GM12864 (cell line): ENCODE measurements at regions not wholly inside any gene's neighbourhood (a gene's known extent, or its start where the extent isn't known, plus 50 kb on each side); places are given as distances from the start of the nearest gene placed in this dataset.

Source experiments
- DNase-seq: peaks from one replicate; pipeline ENCODE4 v3.0.0-alpha.2; 2011; ENCODE audit warnings: low read depth
- H3K4me3 ChIP-seq: 2 replicates; pipeline ENCODE4 v1.5.1; 2011; ENCODE audit warnings: mild to moderate bottlenecking, low read depth, low read length, control low read depth
- CTCF ChIP-seq: IDR thresholded peaks from 2 replicates; pipeline ENCODE4 v1.5.1; 2011; ENCODE audit warnings: low read depth, mild to moderate bottlenecking, moderate library complexity, low read length, control low read depth, inconsistent platforms; ENCODE audit errors: missing control alignments

DNA sequence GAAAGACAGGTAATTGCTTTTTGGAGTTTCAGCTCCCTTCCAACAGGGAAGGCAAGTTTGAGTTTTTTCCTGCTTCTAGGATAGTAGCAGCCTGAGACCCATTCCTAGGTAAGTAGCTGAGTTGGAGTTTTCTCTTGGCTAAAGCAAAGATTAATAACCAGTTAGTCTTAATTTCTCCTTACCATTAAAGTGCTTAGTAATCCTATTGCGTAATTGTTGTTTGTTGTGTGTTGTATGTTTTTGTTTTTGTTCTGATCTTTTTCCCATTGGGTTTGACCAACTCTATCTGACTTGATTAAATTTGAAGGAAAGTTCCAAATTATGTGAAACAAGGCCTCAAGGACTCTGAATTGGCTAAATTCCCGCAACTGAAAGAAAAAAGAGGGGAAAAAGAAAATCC, 83.5 kb downstream of the TBX22 start:
- no peak for DNase-seq
- no peak for TF ChIP-seq CTCF
- H3K4me3 ChIP-seq = no peak overlapping the region

DNA sequence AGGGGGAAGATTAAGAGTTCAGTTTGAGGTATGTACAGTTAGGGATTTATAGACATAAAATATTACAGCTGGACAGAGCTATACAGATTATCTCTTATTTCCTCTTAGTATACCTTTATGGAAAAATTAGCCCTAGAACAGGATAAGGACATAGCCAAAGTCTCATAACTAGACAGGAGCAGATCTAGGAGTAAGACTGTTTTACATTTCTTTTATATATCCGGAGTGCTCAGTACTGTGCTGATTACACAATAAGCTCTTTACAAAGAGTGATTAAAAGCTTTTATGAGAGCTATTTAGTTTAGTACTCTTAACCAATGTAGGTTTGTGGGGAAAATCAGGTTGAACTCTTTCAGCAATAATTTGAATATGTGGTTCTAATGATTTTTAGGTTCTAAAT, 105.8 kb downstream of the TBX22 start:
- no peak overlapping the region for H3K4me3 ChIP-seq
- no peak for TF ChIP-seq CTCF
- no peak for DNase-seq

GRCh38 chrX:80138938-80139337, 124.4 kb downstream of the TBX22 start:
- TF ChIP-seq CTCF = no peak
- H3K4me3 ChIP-seq = no peak overlapping the region
- DNase-seq = no peak

DNA sequence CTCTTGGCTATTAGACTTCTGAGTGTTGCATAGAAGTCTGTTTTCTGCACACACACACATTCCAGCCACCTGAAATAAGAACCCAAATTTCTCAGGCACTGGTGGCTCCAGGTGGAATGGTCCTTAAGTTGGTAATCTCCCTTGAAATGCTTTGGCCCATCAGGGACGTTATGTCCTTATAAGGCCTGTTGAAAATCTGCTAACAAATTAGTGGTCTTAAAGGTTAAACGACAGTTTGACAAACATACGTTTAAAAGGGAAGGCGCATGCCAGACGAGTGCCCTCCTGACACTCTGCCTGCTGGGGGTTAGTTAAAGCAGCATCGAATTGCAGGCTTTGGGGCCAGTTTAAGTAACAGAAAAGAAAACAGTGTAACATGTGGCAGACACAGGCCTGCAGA, 125.0 kb downstream of the TBX22 start:
- TF ChIP-seq CTCF = no peak
- H3K4me3 ChIP-seq = no peak overlapping the region
- DNase-seq = no peak

DNA sequence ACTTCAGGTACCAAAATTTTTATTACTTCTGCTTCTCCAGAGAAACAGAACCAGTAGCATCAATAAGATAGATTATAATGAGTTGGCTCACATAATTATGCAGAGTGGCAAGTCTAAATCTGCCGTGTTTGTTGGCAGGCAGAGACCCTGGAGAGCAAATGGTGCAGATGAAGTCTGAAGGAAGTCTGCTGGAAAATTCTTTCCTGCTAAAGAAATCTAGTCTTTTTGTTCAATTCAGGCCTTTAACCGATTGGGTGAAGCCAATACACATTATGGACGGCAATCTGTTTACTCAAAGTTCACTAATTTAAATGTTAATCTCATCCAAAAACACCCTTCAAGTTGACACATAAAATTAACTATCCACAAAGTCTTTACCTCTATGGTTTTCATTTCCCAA, 156.0 kb downstream of the TBX22 start:
- no peak for DNase-seq
- H3K4me3 ChIP-seq = no peak overlapping the region
- no peak for TF ChIP-seq CTCF

DNA sequence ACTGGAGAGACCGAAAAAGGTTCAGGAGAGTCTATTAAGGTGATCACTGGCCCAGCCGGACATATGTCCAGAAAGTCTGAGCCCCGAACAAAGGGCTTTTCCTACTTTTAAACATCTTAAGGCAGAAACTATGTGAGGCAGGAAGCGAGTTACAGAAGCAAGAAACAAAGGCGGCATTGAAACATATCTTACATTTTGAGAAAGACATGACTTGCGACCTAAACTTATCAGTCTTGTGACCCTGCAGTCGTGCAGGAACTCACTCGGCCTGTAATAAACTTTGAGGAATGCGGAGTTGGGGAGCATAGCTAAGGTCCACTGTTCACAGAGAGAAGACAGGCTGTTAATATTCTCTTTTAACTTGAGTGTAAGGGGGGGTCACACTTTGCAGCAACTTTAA, 158.7 kb downstream of the TBX22 start:
- no peak overlapping the region for H3K4me3 ChIP-seq
- TF ChIP-seq CTCF = no peak
- no peak for DNase-seq

DNA sequence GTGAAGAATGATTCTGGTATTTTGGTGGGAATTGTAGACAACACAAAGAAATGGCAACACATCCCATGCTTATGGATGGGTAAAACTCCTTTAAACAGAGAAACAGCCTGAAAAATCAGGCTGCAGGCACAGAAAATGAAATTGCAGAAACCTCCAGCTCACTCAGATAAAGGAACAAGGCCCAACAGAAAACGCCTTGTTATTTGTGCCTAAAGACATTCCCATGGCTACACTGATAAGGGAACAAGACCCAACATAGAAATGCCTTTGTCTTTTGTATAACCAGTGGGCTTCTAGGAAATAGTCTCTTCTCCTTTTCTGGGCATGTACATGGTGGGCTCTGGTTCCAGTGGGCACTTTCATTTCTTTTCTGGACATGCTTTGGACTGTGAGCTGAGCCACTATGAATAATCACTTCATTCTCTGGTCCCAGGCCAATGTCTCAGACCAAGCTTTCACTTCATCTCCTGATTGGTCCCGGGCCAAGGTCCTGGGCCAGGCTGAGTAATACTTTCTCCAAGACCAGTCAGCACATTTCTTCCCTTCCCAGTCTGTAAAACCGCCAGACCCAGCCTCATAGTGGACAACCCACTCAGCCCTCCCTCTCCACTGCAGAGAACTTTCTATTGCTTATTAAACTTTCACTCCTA, 160.5 kb downstream of the TBX22 start:
- DNase-seq = no peak
- no peak for TF ChIP-seq CTCF
- no peak overlapping the region for H3K4me3 ChIP-seq
